Brain pericyte (primary cell): ENCODE measurements at regions not wholly inside any gene's neighbourhood (a gene's known extent, or its start where the extent isn't known, plus 50 kb on each side); places are given as distances from the start of the nearest gene placed in this dataset.
"Not testable (repeated sequence)": the region's sequence is repeated elsewhere in the genome, so short reads cannot be mapped to it uniquely, and the experiment has no call there.

Experiments used
- DNase-seq: peaks from one replicate; pipeline ENCODE4 v3.0.0-alpha.2; 2012; ENCODE audit warnings: low read depth, low spot score

- no peak for DNase-seq
Measured at GRCh38 chr2:172287605-172288315, 139.6 kb upstream of the ITGA6 start.

- no peak for DNase-seq
Measured at GRCh38 chr2:172288603-172289002, 138.8 kb upstream of the ITGA6 start.

- DNase-seq: no peak
Measured at GRCh38 chr2:172293952-172294351, 133.4 kb upstream of the ITGA6 start.

GRCh38 chr2:172294983-172295382, 132.4 kb upstream of the ITGA6 start:
- DNase-seq: no peak

GRCh38 chr2:172295677-172296076, 131.7 kb upstream of the ITGA6 start:
- DNase-seq: no peak

GRCh38 chr2:172296267-172297046, 130.9 kb upstream of the ITGA6 start:
- DNase-seq: no peak

- no peak for DNase-seq
Measured at GRCh38 chr2:172297531-172297930, 129.9 kb upstream of the ITGA6 start.

- DNase-seq: no peak
Measured at GRCh38 chr2:172297950-172298349, 129.4 kb upstream of the ITGA6 start.

GRCh38 chr2:172299741-172300140, 127.6 kb upstream of the ITGA6 start:
- DNase-seq: no peak

GRCh38 chr2:172300851-172301250, 126.5 kb upstream of the ITGA6 start:
- DNase-seq: no peak

- DNase-seq: no peak
Measured at GRCh38 chr2:172305066-172305465, 122.3 kb upstream of the ITGA6 start.

GRCh38 chr2:172307800-172308199, 119.6 kb upstream of the ITGA6 start:
- no peak for DNase-seq

- no peak for DNase-seq
Measured at GRCh38 chr2:172308253-172308935, 119.0 kb upstream of the ITGA6 start.

GRCh38 chr2:172311921-172312345, 115.5 kb upstream of the ITGA6 start:
- peak; percentile 73 for DNase-seq

GRCh38 chr2:172313715-172314341, 113.6 kb upstream of the ITGA6 start:
- DNase-seq: no peak

- not testable (repeated sequence) for DNase-seq
Measured at GRCh38 chr2:172315070-172315469, 112.3 kb upstream of the ITGA6 start.

- no peak for DNase-seq
Measured at GRCh38 chr2:172322049-172322448, 105.3 kb upstream of the ITGA6 start.

- DNase-seq: no peak
Measured at GRCh38 chr2:172323256-172323655, 104.1 kb upstream of the ITGA6 start.

- DNase-seq: no peak
Measured at GRCh38 chr2:172323861-172324597, 103.4 kb upstream of the ITGA6 start.

- no peak for DNase-seq
Measured at GRCh38 chr2:172326211-172326509, 101.2 kb upstream of the ITGA6 start.

GRCh38 chr2:172328103-172328841, 99.1 kb upstream of the ITGA6 start:
- DNase-seq: no peak
